Testis (tissue), 2 donors: ENCODE measurements at regions not wholly inside any gene's neighbourhood (a gene's known extent, or its start where the extent isn't known, plus 50 kb on each side); places are given as distances from the start of the nearest gene placed in this dataset.

Experiments used
- CTCF ChIP-seq, 3 experiments: fragments of 450-650 bp in 2 of 3; fragments of 200-600 bp in 1 of 3; sonication (generic) in 1 of 3; IDR thresholded peaks; one replicate each; pipeline ENCODE4 v1.5.1; 2016 to 2019; ENCODE audit warnings: antibody characterized with exemption in 3 of 3, mild to moderate bottlenecking in 2 of 3, moderate library complexity in 1 of 3
- POLR2A ChIP-seq: fragments of 450-650 bp; IDR thresholded peaks from one replicate; pipeline ENCODE4 v1.6.1; 2017; ENCODE audit warnings: antibody characterized with exemption, mild to moderate bottlenecking, moderate library complexity

- TF ChIP-seq CTCF (IDR thresholded peaks at IDR 0.05) (no peak), POLR2A (no peak)
These were observed 626.5 kb upstream of the CPEB2 start for GRCh38 chr4:14375816-14376215.
